ENCODE measurements at regions not wholly inside any gene's neighbourhood (a gene's known extent, or its start where the extent isn't known, plus 50 kb on each side); places are given as distances from the start of the nearest gene placed in this dataset.

- TF ChIP-seq BCLAF1 (IDR thresholded peaks at IDR 0.05) (no peak), BHLHE40 (IDR thresholded peaks at IDR 0.05; ENCODE audit: borderline replicate concordance in 1 of 2, low read depth in 2 of 2, low read length in 1 of 2) (no peak), ESRRA (IDR thresholded peaks at IDR 0.05; ENCODE audit: low read length) (no peak), EED (IDR thresholded peaks at IDR 0.05; ENCODE audit: low read depth) (no peak), CEBPZ (IDR thresholded peaks at IDR 0.05; ENCODE audit: low read depth, low read length) (no peak), RAD51 (IDR thresholded peaks at IDR 0.05) (no peak), SRF (IDR thresholded peaks at IDR 0.05; ENCODE audit: low read depth in 2 of 2, low read length in 2 of 2) (no peak), MLLT1 (IDR thresholded peaks at IDR 0.05) (no peak), BCL3 (IDR thresholded peaks at IDR 0.05; ENCODE audit: borderline replicate concordance, insufficient read depth, low read depth, low read length, poor library complexity, severe bottlenecking) (no peak), YY1 (IDR thresholded peaks at IDR 0.05; ENCODE audit: low read depth, low read length) (no peak), ZBED1 (IDR thresholded peaks at IDR 0.05; ENCODE audit: borderline replicate concordance) (no peak), HDAC6 (IDR thresholded peaks at IDR 0.05; ENCODE audit: unreplicated experiment) (no peak), ZNF274 (IDR thresholded peaks at IDR 0.05; ENCODE audit: insufficient read depth, insufficient read length) (no peak)
Measured at GRCh38 chr10:23891301-23891700, 317.6 kb upstream of the KIAA1217 start (continued).

Measured in GM12878 (cell line).